ENCODE measurements at regions not wholly inside any gene's neighbourhood (a gene's known extent, or its start where the extent isn't known, plus 50 kb on each side); places are given as distances from the start of the nearest gene placed in this dataset.
"Not testable (repeated sequence)": the region's sequence is repeated elsewhere in the genome, so short reads cannot be mapped to it uniquely, and the experiment has no call there.

GRCh38 chr14:28300356-28300755, 466.2 kb upstream of the FOXG1 start:
- H3K27ac ChIP-seq: no peak overlapping the region
- TF ChIP-seq CTCF (IDR thresholded peaks at IDR 0.05; ENCODE audit: low read depth, low read length): no peak
- no peak overlapping the region for H3K4me3 ChIP-seq
- no peaks in the 10 kb centered on the region for H3K36me3 ChIP-seq
- no peaks in the 10 kb centered on the region for H3K4me1 ChIP-seq (ENCODE audit: low read depth)
- H3K9me3 ChIP-seq (ENCODE audit: low read depth): no peaks in the 10 kb centered on the region
- no peaks in the 10 kb centered on the region for H3K27me3 ChIP-seq
- no peak for DNase-seq (ENCODE audit: low read depth in 1 of 2, low spot score in 1 of 2)

DNA sequence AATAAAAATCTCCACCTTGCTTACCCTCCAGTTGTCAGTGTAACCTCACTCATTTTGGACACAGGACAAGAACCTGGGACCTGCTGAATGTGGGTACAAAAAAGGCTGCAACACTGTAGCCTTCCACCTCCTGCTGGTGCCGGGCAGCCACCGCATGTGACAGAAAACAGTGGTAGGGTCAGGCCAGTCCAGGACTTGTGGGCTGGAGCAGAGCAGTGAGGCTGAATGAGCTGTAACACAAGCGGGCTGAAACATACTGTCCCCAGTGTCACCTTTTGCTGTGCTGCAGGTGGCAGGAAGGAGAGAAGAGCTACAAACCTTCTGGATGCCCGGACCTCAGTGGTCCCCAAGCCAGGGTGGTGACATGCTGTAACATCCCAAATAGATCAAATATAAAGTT, 465.4 kb upstream of the FOXG1 start:
- TF ChIP-seq CTCF (IDR thresholded peaks at IDR 0.05; ENCODE audit: low read depth, low read length): no peak
- no peaks in the 10 kb centered on the region for H3K9me3 ChIP-seq (ENCODE audit: low read depth)
- H3K27ac ChIP-seq: no peak overlapping the region
- no peak overlapping the region for H3K4me3 ChIP-seq
- no peak for DNase-seq (ENCODE audit: low read depth in 1 of 2, low spot score in 1 of 2)
- no peaks in the 10 kb centered on the region for H3K36me3 ChIP-seq
- H3K27me3 ChIP-seq: no peaks in the 10 kb centered on the region
- no peaks in the 10 kb centered on the region for H3K4me1 ChIP-seq (ENCODE audit: low read depth)

DNA sequence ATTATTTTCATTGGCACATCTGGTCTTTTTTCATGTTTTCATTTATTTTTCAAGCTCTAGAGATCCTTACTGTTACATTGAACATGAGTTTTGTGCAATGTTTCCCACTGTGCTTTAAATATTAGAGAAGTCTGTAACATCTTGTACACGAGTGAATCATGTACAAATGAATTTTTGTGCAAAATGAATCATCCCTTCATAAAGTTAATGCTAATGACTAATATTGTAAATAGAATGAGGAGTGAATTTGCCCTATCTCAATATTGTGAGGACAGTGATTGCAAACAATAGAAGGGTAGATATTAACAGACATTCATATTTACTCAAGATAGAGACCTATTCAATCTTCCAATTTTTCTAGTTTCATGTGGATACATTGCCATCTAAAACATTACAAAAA, 463.3 kb upstream of the FOXG1 start:
- Histone ChIP-seq H3K9me3 (ENCODE audit: low read depth) (no peaks in the 10 kb centered on the region), H3K27ac (no peak overlapping the region), H3K27me3 (no peaks in the 10 kb centered on the region), H3K36me3 (no peaks in the 10 kb centered on the region), H3K4me3 (no peak overlapping the region), H3K4me1 (ENCODE audit: low read depth) (no peaks in the 10 kb centered on the region)
- no peak for TF ChIP-seq CTCF (IDR thresholded peaks at IDR 0.05; ENCODE audit: low read depth, low read length)
- no peak for DNase-seq (ENCODE audit: low read depth in 1 of 2, low spot score in 1 of 2)

DNA sequence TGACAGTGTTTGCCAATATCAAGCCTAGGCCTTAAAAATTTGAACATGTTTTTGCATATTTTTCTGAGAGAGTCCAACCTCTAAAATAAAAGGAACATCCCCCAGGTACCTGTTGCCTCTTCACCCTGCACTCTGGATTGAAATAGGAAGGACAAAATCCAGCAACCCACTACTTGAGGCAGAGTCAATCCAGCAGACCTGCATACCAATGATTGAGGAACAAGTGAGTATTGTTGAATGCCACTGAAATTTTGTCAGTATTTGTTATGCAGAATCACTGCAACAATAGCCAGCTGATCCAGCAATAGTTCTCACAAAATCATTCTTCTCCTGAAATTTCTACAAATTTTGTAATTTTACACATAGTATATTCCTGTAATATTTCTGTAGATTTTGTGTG, 460.6 kb upstream of the FOXG1 start:
- H3K9me3 ChIP-seq (ENCODE audit: low read depth): no peaks in the 10 kb centered on the region
- H3K27ac ChIP-seq: no peak overlapping the region
- H3K4me3 ChIP-seq: no peak overlapping the region
- no peaks in the 10 kb centered on the region for H3K36me3 ChIP-seq
- H3K27me3 ChIP-seq: no peaks in the 10 kb centered on the region
- no peak for TF ChIP-seq CTCF (IDR thresholded peaks at IDR 0.05; ENCODE audit: low read depth, low read length)
- DNase-seq (ENCODE audit: low read depth in 1 of 2, low spot score in 1 of 2): no peak
- H3K4me1 ChIP-seq (ENCODE audit: low read depth): no peaks in the 10 kb centered on the region

- no peak for TF ChIP-seq CTCF (IDR thresholded peaks at IDR 0.05; ENCODE audit: low read depth, low read length)
- Histone ChIP-seq H3K27ac (no peak overlapping the region), H3K4me1 (ENCODE audit: low read depth) (no peaks in the 10 kb centered on the region), H3K27me3 (no peaks in the 10 kb centered on the region), H3K4me3 (no peak overlapping the region), H3K36me3 (no peaks in the 10 kb centered on the region), H3K9me3 (ENCODE audit: low read depth) (no peaks in the 10 kb centered on the region)
- no peak for DNase-seq (ENCODE audit: low read depth in 1 of 2, low spot score in 1 of 2)
Measured at GRCh38 chr14:28307506-28307905, 459.1 kb upstream of the FOXG1 start.

GRCh38 chr14:28308734-28309133, 457.9 kb upstream of the FOXG1 start:
- no peaks in the 10 kb centered on the region for H3K27me3 ChIP-seq
- no peaks in the 10 kb centered on the region for H3K4me1 ChIP-seq (ENCODE audit: low read depth)
- TF ChIP-seq CTCF (IDR thresholded peaks at IDR 0.05; ENCODE audit: low read depth, low read length): no peak
- H3K27ac ChIP-seq: no peak overlapping the region
- H3K4me3 ChIP-seq: no peak overlapping the region
- no peaks in the 10 kb centered on the region for H3K36me3 ChIP-seq
- no peaks in the 10 kb centered on the region for H3K9me3 ChIP-seq (ENCODE audit: low read depth)
- DNase-seq (ENCODE audit: low read depth in 1 of 2, low spot score in 1 of 2): peak in 1 of 2 donors; percentile 88

- not testable (repeated sequence) for H3K9me3 ChIP-seq (ENCODE audit: low read depth); H3K36me3 ChIP-seq; H3K27me3 ChIP-seq; H3K27ac ChIP-seq; H3K4me3 ChIP-seq; DNase-seq (ENCODE audit: low read depth in 1 of 2, low spot score in 1 of 2); H3K4me1 ChIP-seq (ENCODE audit: low read depth)
Measured at GRCh38 chr14:28317890-28318675, 448.5 kb upstream of the FOXG1 start.
